PFSK-1 (cell line): ENCODE measurements at regions not wholly inside any gene's neighbourhood (a gene's known extent, or its start where the extent isn't known, plus 50 kb on each side); places are given as distances from the start of the nearest gene placed in this dataset.

ENCODE experiments used
- FOXP2 ChIP-seq: optimal IDR thresholded peaks from 2 replicates; pipeline ENCODE3; 2011; ENCODE audit warnings: borderline replicate concordance, control low read depth, inconsistent platforms; ENCODE audit not compliant: insufficient read depth; ENCODE audit errors: extremely low read length, extremely low read depth
- POLR2AphosphoS5 ChIP-seq: IDR thresholded peaks from 2 replicates; pipeline ENCODE4 v1.6.1; 2012; ENCODE audit warnings: low read depth, mild to moderate bottlenecking, control low read depth, low read length, moderate library complexity
- SIN3A ChIP-seq: IDR thresholded peaks from 2 replicates; pipeline ENCODE4 v1.6.1; 2012; ENCODE audit warnings: mild to moderate bottlenecking, low read length, moderate library complexity, borderline replicate concordance; ENCODE audit not compliant: insufficient read depth
- TAF1 ChIP-seq: IDR thresholded peaks from 2 replicates; pipeline ENCODE4 v1.6.1; 2012; ENCODE audit warnings: low read length, control low read depth, borderline replicate concordance; ENCODE audit not compliant: insufficient read depth
- TF ChIP-seq, protein P1 (sequence below), 2 experiments: IDR thresholded peaks; 2 replicates each; pipeline versions ENCODE4 v1.6.1 to v1.8.0; 2011 to 2012; ENCODE audit warnings: low read depth in 2 of 2, low read length in 2 of 2, control low read depth in 1 of 2, inconsistent platforms in 1 of 2, mild to moderate bottlenecking in 1 of 2, moderate library complexity in 1 of 2; ENCODE audit not compliant: insufficient read depth in 1 of 2

GRCh38 chr2:187865025-187865424 is 310.8 kb upstream of the TFPI start:
- TF ChIP-seq TAF1 (no peak), FOXP2 (no peak)

- TF ChIP-seq TAF1 = no peak
- TF ChIP-seq, protein P1, sequence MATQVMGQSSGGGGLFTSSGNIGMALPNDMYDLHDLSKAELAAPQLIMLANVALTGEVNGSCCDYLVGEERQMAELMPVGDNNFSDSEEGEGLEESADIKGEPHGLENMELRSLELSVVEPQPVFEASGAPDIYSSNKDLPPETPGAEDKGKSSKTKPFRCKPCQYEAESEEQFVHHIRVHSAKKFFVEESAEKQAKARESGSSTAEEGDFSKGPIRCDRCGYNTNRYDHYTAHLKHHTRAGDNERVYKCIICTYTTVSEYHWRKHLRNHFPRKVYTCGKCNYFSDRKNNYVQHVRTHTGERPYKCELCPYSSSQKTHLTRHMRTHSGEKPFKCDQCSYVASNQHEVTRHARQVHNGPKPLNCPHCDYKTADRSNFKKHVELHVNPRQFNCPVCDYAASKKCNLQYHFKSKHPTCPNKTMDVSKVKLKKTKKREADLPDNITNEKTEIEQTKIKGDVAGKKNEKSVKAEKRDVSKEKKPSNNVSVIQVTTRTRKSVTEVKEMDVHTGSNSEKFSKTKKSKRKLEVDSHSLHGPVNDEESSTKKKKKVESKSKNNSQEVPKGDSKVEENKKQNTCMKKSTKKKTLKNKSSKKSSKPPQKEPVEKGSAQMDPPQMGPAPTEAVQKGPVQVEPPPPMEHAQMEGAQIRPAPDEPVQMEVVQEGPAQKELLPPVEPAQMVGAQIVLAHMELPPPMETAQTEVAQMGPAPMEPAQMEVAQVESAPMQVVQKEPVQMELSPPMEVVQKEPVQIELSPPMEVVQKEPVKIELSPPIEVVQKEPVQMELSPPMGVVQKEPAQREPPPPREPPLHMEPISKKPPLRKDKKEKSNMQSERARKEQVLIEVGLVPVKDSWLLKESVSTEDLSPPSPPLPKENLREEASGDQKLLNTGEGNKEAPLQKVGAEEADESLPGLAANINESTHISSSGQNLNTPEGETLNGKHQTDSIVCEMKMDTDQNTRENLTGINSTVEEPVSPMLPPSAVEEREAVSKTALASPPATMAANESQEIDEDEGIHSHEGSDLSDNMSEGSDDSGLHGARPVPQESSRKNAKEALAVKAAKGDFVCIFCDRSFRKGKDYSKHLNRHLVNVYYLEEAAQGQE (IDR thresholded peaks at IDR 0.05; ENCODE audit: insufficient read depth in 1 of 2, low read depth in 2 of 2, low read length in 2 of 2) = no peak
- TF ChIP-seq SIN3A = no peak
- TF ChIP-seq POLR2AphosphoS5 = no peak
- no peak for TF ChIP-seq FOXP2
Observed at GRCh38 chr2:187867165-187867564, 312.9 kb upstream of the TFPI start.

DNA sequence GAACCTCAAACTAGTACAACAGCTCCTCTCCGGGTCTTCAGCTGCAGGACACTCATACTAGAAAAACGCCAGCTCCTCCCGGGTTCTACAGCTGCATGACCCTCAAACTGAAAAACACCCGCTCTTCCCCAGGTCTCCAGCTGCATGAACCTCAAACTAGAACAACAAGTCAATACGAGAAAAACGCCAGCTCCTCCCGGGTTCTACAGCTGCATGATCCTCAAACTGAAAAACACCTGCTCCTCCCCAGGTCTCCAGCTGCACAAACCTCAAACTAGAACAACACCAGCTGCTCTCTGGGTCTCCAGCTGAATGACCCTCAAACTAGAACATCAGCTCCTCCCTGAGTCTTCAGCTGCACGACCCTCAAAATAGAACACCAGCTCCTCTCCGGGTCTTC is 315.0 kb upstream of the TFPI start:
- no peak for TF ChIP-seq SIN3A
- no peak for TF ChIP-seq TAF1
- TF ChIP-seq, protein P1 (IDR thresholded peaks at IDR 0.05; ENCODE audit: insufficient read depth in 1 of 2, low read depth in 2 of 2, low read length in 2 of 2) = no peak
- no peak for TF ChIP-seq POLR2AphosphoS5
- no peak for TF ChIP-seq FOXP2

DNA sequence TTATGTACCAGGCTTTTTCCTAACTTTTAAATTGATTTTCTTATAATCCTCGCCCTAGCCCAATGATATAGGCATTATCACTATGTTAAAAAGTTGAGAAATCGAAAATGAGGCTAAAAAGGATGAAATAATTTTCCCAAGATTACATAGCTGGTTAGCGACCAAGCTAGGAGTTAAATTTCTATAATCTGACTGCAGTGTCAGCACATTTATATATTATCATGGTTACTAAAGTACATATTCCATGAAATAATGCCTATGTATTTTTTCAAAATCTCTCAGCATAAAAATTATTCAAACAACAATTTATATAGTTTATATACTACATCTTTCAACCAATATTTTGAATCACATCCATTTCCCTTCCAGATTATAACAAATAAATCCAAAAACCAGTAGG is 317.3 kb upstream of the TFPI start:
- TF ChIP-seq TAF1 (no peak), FOXP2 (no peak), POLR2AphosphoS5 (no peak), SIN3A (no peak)
- TF ChIP-seq, protein P1 (IDR thresholded peaks at IDR 0.05; ENCODE audit: insufficient read depth in 1 of 2, low read depth in 2 of 2, low read length in 2 of 2) = no peak

GRCh38 chr2:187873132-187873531 is 318.9 kb upstream of the TFPI start:
- no peak for TF ChIP-seq POLR2AphosphoS5
- no peak for TF ChIP-seq SIN3A
- TF ChIP-seq TAF1 = no peak
- no peak for TF ChIP-seq FOXP2
- TF ChIP-seq, protein P1 (IDR thresholded peaks at IDR 0.05; ENCODE audit: insufficient read depth in 1 of 2, low read depth in 2 of 2, low read length in 2 of 2) = no peak

DNA sequence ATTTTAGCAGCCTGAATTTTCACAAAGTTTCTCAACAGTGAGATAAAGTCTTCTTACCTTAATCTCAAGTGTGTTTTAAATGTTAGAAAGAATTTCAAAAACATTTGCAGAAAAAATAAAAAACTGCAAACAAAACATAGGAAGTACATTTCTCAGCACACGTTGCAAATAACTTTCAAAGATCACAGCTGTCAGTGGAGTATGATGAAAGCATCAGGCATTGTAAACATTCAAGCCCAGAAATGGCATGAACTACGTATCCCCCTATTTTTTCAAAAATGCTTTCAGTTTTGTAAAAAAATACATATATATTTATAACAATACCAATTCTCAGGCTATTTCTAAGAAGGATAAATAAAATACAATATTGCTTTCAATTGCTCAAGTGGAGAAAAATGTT is 320.6 kb upstream of the TFPI start:
- TF ChIP-seq SIN3A (no peak), POLR2AphosphoS5 (no peak), FOXP2 (no peak), TAF1 (no peak)
- TF ChIP-seq, protein P1 (IDR thresholded peaks at IDR 0.05; ENCODE audit: insufficient read depth in 1 of 2, low read depth in 2 of 2, low read length in 2 of 2) = no peak
